HEK293T (cell line): ENCODE measurements at regions not wholly inside any gene's neighbourhood (a gene's known extent, or its start where the extent isn't known, plus 50 kb on each side); places are given as distances from the start of the nearest gene placed in this dataset.

Experiments used
- FOXM1 ChIP-seq: fragments of 450-650 bp; IDR thresholded peaks from 2 replicates; pipeline ENCODE4 v1.6.1; 2017; ENCODE audit warnings: mild to moderate bottlenecking, borderline replicate concordance
- SP1 ChIP-seq: fragments of 450-650 bp; IDR thresholded peaks from 2 replicates; pipeline ENCODE4 v1.6.1; 2017
- TARDBP ChIP-seq: fragments of 450-650 bp; IDR thresholded peaks from 2 replicates; pipeline ENCODE4 v1.6.1; 2016
- TF ChIP-seq, protein P1 (sequence below): fragments of 450-650 bp; IDR thresholded peaks from 2 replicates; pipeline ENCODE4 v1.6.1; 2016

DNA sequence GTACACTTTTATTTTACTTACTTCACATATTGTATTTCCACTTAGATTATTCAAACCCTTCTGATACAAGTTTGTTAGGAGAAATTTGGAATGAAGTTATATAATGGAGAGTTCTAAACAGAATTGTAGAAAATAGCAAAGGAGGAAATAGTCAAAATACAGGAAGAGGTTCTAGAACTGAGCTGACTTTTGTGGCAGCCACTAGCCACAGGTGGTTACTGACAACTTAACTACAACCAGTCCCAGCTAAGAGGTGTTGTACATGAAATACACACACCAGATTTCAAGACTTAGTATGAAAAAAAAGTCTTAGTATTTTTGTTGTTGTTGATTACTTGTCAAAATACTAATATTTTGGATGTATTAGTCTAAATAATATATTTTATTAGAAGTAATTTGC is 727.4 kb upstream of the CITED2 start:
- TF ChIP-seq SP1 (no peak), TARDBP (no peak), FOXM1 (no peak)
- TF ChIP-seq, protein P1, sequence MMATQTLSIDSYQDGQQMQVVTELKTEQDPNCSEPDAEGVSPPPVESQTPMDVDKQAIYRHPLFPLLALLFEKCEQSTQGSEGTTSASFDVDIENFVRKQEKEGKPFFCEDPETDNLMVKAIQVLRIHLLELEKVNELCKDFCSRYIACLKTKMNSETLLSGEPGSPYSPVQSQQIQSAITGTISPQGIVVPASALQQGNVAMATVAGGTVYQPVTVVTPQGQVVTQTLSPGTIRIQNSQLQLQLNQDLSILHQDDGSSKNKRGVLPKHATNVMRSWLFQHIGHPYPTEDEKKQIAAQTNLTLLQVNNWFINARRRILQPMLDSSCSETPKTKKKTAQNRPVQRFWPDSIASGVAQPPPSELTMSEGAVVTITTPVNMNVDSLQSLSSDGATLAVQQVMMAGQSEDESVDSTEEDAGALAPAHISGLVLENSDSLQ: no peak
